GM12873 (cell line): ENCODE measurements at regions not wholly inside any gene's neighbourhood (a gene's known extent, or its start where the extent isn't known, plus 50 kb on each side); places are given as distances from the start of the nearest gene placed in this dataset.

Experiments
- CTCF ChIP-seq: IDR thresholded peaks from 2 replicates; pipeline ENCODE4 v1.5.1; 2012; ENCODE audit warnings: low read depth, mild to moderate bottlenecking, moderate library complexity, low read length, control low read depth; ENCODE audit not compliant: insufficient read depth; ENCODE audit errors: missing control alignments

- no peak for TF ChIP-seq CTCF
Observed at GRCh38 chr2:18482666-18483065, 77.8 kb downstream of the RDH14 start.

- TF ChIP-seq CTCF, result no peak
Observed at GRCh38 chr2:18479947-18480369, 80.5 kb downstream of the RDH14 start.

GRCh38 chr2:18477293-18477692 is 83.2 kb downstream of the RDH14 start:
- TF ChIP-seq CTCF, result no peak

GRCh38 chr2:18476484-18476883 is 84.0 kb downstream of the RDH14 start:
- TF ChIP-seq CTCF, result no peak

- TF ChIP-seq CTCF, result no peak
Observed at GRCh38 chr2:18475884-18476283, 84.6 kb downstream of the RDH14 start.

GRCh38 chr2:18474700-18475099 is 85.8 kb downstream of the RDH14 start:
- TF ChIP-seq CTCF, result no peak

GRCh38 chr2:18473241-18474181 is 86.9 kb downstream of the RDH14 start:
- TF ChIP-seq CTCF, result no peak
